Activated T-helper 17 cell treated with anti-CD3 and anti-CD28 coated beads, Interleukin-2, amount 50 U/mL, for 72 hours (primary cell): ENCODE measurements at regions not wholly inside any gene's neighbourhood (a gene's known extent, or its start where the extent isn't known, plus 50 kb on each side); places are given as distances from the start of the nearest gene placed in this dataset.

ENCODE experiments used
- ATAC-seq: fragments of 150-1000 bp; cut with Tn5 transposase; replicated peaks from 2 replicates; pipeline ENCODE4 v1.10.0; 2021; ENCODE audit warnings: mild to moderate bottlenecking, moderate library complexity
- H3K27ac Mint-ChIP-seq: one replicate; pipeline ENCODE4 v1.8.0; 2022; ENCODE audit warnings: mixed read lengths
- H3K27me3 Mint-ChIP-seq: one replicate; pipeline ENCODE4 v1.8.0; 2022; ENCODE audit warnings: mixed read lengths
- H3K36me3 Mint-ChIP-seq: one replicate; pipeline ENCODE4 v1.8.0; 2022; ENCODE audit warnings: low read depth, mild to moderate bottlenecking, mixed read lengths
- H3K4me1 Mint-ChIP-seq: one replicate; pipeline ENCODE4 v1.8.0; 2022; ENCODE audit warnings: mixed read lengths
- H3K4me3 Mint-ChIP-seq: one replicate; pipeline ENCODE4 v1.8.0; 2022; ENCODE audit warnings: mild to moderate bottlenecking, mixed read lengths
- H3K9me3 Mint-ChIP-seq: one replicate; pipeline ENCODE4 v1.8.0; 2022; ENCODE audit warnings: mixed read lengths

DNA sequence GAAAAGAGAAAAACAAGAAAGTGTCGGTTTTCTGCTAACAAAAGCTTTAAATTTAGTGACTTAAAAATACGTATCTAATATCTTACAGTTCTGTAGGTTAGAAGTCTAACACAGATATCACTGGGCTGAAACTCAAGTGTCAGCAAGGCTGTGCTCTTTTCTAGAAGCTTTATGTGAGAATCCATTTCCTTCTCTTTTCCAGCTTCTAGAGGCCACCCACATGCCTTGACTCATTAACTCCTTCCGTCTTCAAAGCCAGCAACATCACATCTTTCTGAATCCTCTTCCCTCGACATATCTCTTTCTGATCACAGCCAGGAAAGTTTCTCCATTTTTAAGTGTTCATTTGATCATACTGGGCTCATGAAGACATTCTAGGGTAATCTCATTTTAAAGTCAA, 262.0 kb downstream of the MAFB start:
- H3K27me3 Mint-ChIP-seq, result peaks cover 15% of the 10 kb centered on the region

DNA sequence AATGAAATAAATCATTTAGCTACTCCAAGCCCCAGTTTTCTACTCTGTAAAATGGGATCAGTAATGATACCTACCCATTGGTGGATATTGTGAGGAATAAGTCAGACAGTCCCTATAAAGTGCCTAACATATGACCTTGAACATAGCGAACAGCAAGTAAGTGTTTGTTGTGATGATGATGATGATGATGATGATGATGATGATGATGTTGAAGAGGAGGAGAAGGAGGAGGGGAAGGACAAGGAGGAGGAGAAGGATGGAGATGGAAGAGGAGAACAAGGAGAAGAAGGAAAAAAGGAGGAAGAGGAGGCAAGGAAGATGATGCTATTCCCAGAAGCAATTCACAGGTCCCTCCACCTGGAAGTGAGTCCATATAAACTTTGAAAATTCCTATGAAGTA, 264.3 kb downstream of the MAFB start:
- no peak overlapping the region for H3K4me3 Mint-ChIP-seq
- H3K9me3 Mint-ChIP-seq, result peaks cover 5% of the 10 kb centered on the region
- peaks cover 12% of the 10 kb centered on the region for H3K27me3 Mint-ChIP-seq
- H3K4me1 Mint-ChIP-seq, result no peaks in the 10 kb centered on the region
- H3K27ac Mint-ChIP-seq, result no peak overlapping the region
- ATAC-seq, result no peak
- H3K36me3 Mint-ChIP-seq, result no peaks in the 10 kb centered on the region

More for the DNA sequence above, 262.0 kb downstream of the MAFB start:
- no peaks in the 10 kb centered on the region for H3K36me3 Mint-ChIP-seq
- ATAC-seq, result no peak
- no peak overlapping the region for H3K27ac Mint-ChIP-seq
- no peak overlapping the region for H3K4me3 Mint-ChIP-seq
- H3K4me1 Mint-ChIP-seq, result no peaks in the 10 kb centered on the region
- H3K9me3 Mint-ChIP-seq, result peaks cover 5% of the 10 kb centered on the region

DNA sequence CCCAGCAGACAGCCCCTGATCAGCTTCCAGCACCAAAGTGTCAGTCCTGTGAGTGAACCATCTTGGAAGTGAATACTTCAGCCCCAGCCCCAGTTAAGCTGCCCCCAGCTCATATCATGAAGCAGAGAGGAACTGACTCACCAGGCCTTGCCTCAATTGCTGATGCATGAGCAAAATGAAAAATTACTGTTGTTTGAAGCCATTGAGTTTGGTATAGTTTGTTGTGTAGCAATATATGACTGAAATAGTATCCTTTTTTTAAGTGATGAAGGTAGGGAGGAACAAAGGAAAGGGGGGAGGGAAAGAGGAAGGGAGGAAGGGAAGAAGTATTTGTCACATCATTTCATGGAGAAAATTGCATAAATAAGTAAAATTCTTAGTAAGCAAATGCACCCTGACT, 266.4 kb downstream of the MAFB start:
- no peak for ATAC-seq
- Mint-ChIP-seq H3K27ac (no peak overlapping the region), H3K4me3 (no peak overlapping the region), H3K9me3 (peaks cover 5% of the 10 kb centered on the region), H3K36me3 (no peaks in the 10 kb centered on the region), H3K27me3 (peaks cover 8% of the 10 kb centered on the region), H3K4me1 (no peaks in the 10 kb centered on the region)

DNA sequence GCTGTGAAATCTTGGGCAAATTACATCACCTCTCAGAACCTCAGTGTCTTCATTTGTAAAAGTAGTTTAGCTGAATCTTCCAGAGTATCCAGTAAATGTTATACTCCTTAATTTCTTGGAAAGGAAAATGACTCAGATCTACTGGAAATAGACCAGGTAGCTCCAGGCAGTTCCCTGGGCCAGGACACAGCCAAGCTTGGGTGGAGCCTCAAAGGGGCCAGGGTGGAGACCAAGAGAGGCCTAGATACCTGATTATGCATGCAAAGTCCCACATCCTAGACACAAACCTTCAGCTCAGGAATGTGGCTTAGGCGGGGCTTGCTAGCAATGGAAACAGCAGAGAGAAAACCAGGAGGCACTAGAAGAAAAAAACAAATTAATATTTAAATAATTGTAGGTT, 272.8 kb downstream of the MAFB start:
- Mint-ChIP-seq H3K36me3 (no peaks in the 10 kb centered on the region), H3K4me1 (no peaks in the 10 kb centered on the region), H3K27ac (no peak overlapping the region), H3K27me3 (peaks cover 5% of the 10 kb centered on the region), H3K4me3 (no peak overlapping the region), H3K9me3 (peaks cover 8% of the 10 kb centered on the region)
- no peak for ATAC-seq

DNA sequence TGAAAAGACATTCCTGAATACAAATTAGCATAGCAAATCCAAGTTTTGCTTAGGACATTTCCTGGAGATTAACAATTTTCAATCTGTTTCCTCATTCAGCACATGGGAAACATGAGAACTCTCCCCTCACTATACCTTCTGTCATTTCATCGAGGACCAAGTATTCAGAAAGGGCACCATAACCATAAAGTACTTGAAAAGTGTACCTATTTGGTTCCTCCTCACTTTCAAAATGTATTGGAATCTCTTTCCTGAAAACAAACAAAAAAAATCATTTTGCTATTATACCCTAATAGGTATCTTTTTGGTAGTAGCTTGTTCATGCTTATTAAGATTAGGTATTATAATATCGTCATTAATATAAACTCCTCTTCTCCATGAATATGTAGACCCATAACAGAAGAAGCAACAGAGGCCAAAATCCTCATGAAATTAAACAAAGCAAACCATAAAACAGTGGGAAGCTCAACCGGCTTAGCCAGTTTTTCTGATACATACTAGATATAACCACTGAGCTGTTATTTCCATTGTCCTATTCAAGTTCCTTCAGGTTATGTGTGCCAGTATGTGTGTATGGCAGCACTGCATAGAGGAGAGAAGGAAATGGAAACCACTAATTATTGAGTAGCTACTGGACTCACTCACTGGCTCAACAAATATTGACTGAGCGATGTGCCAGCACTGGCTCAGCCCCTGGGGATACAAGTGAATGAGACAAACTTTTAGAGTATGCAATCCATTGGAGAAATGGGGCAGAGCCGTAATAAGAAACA, 274.0 kb downstream of the MAFB start:
- peaks cover 9% of the 10 kb centered on the region for H3K27me3 Mint-ChIP-seq
- H3K9me3 Mint-ChIP-seq, result peaks cover 8% of the 10 kb centered on the region
- H3K4me1 Mint-ChIP-seq, result no peaks in the 10 kb centered on the region
- no peak for ATAC-seq
- H3K36me3 Mint-ChIP-seq, result no peaks in the 10 kb centered on the region
- no peak overlapping the region for H3K27ac Mint-ChIP-seq
- no peak overlapping the region for H3K4me3 Mint-ChIP-seq

DNA sequence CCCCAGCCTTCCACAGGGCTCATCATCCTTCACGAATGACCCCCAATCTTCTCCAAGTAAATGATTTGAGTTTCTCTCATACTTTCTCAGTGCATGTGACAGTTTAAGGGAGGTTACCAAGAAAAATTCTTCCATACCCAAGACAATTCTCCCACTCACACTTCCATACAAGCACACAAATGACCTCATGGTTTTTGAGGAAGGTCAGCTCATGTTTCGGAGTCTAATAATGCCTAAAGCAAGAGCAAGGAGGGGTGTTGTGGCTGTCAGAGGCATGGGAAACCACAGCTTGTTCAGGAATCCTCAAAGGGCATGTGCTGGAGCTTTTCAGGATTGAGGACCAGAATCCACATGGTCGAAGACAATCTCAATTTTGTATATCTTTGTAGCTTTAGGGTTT, 279.0 kb downstream of the MAFB start:
- H3K36me3 Mint-ChIP-seq, result no peaks in the 10 kb centered on the region
- no peak overlapping the region for H3K4me3 Mint-ChIP-seq
- no peaks in the 10 kb centered on the region for H3K4me1 Mint-ChIP-seq
- peaks cover 4% of the 10 kb centered on the region for H3K9me3 Mint-ChIP-seq
- H3K27ac Mint-ChIP-seq, result no peak overlapping the region
- ATAC-seq, result no peak
- peaks cover 19% of the 10 kb centered on the region for H3K27me3 Mint-ChIP-seq

DNA sequence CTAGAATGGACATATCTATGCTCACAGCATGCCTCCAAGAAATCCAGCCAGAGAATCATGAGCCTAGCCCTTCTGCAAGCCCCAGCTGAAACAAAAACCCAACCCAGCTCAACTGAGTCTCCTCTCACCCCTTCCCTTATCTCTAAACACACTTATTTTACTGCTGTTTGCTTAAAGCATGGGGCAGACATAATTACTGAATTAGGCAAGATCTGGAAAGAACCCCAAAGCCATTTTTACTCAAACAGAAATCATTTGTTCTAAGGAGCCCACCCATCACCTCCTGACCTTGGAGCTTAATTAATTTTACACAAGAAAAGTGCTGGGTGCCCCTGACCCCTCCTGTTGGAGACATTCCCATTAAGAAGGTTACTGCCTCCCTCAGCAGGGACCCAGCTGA, 291.6 kb downstream of the MAFB start:
- Mint-ChIP-seq H3K9me3 (peaks cover 3% of the 10 kb centered on the region), H3K27me3 (no peaks in the 10 kb centered on the region), H3K4me1 (no peaks in the 10 kb centered on the region), H3K4me3 (no peak overlapping the region), H3K27ac (no peak overlapping the region), H3K36me3 (no peaks in the 10 kb centered on the region)
- ATAC-seq, result no peak

- Mint-ChIP-seq H3K27ac (no peak overlapping the region), H3K36me3 (no peaks in the 10 kb centered on the region)
- ATAC-seq, result no peak
Observed at GRCh38 chr20:40393197-40394079, 295.6 kb downstream of the MAFB start.

DNA sequence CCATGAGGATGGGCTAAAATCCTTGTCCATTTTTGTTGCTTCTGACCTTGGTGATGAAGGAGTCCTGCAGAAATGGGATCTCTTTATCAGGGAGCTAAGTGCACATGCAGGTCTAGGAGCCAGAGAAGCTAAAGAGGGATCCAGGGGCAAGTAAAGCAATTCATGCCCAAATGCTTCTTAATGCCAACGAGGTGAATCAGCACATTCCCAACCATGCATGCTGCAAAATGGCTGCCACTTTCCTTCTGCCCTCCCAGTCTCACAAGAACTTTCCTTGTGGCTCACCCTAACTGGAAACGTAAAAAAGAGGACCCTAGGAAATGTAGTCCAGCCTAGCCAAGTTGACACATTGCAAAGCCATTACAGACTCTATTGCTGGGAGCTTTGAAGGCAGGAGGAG, 298.4 kb downstream of the MAFB start:
- no peak for ATAC-seq
- no peak overlapping the region for H3K4me3 Mint-ChIP-seq

More at GRCh38 chr20:40393197-40394079, 295.6 kb downstream of the MAFB start:
- Mint-ChIP-seq H3K4me3 (no peak overlapping the region), H3K27me3 (no peaks in the 10 kb centered on the region), H3K4me1 (no peaks in the 10 kb centered on the region), H3K9me3 (peaks cover 3% of the 10 kb centered on the region)

GRCh38 chr20:40370800-40371199, 318.2 kb downstream of the MAFB start:
- Mint-ChIP-seq H3K4me3 (no peak overlapping the region), H3K27me3 (no peaks in the 10 kb centered on the region), H3K27ac (no peak overlapping the region), H3K36me3 (no peaks in the 10 kb centered on the region), H3K4me1 (no peaks in the 10 kb centered on the region), H3K9me3 (no peaks in the 10 kb centered on the region)
- no peak for ATAC-seq

More for the DNA sequence above, 298.4 kb downstream of the MAFB start:
- Mint-ChIP-seq H3K9me3 (peaks cover 4% of the 10 kb centered on the region), H3K4me1 (no peaks in the 10 kb centered on the region), H3K27ac (no peak overlapping the region), H3K36me3 (no peaks in the 10 kb centered on the region), H3K27me3 (no peaks in the 10 kb centered on the region)

DNA sequence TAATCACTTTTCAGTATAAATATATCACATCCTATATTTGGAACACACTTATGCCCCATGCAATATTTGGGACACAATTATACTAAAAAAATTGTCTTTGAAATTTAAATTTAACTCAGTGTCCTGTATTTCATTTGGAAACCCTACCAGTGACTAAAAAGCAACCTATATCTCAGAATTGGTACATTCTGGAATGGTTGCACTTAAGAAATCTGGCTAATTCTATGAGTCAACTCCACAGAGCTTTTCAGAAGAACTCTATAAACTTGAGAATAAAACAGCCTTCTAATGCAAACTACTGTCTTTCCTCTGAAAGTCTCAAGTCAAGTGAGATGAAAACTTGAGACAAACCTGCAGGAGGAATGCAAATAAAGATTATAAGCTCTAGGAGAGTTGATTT, 320.2 kb downstream of the MAFB start:
- Mint-ChIP-seq H3K4me3 (no peak overlapping the region), H3K27ac (no peak overlapping the region), H3K36me3 (no peaks in the 10 kb centered on the region), H3K27me3 (peaks cover 8% of the 10 kb centered on the region), H3K4me1 (no peaks in the 10 kb centered on the region), H3K9me3 (peaks cover 4% of the 10 kb centered on the region)
- no peak for ATAC-seq

DNA sequence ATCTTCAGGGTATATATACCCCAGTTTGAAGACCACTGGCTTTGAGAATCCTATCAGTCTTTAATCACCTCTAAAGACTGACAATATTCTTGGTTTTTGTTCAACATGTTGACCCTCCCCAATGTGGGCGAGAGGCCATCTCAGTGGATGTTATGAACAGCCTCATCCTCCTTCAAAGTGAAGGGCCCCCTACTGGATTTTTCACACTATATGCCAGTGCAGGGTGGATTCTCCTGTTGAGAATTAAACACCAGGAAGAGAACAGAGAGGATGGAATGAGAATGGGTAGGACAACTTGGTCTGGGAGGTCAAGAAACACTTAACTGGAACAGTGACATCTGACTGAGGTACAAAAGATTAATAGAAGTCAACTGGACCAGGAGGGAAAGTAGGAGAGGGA, 327.1 kb downstream of the MAFB start:
- ATAC-seq, result no peak
- Mint-ChIP-seq H3K9me3 (peaks cover 8% of the 10 kb centered on the region), H3K4me1 (no peaks in the 10 kb centered on the region), H3K4me3 (no peak overlapping the region), H3K27me3 (peaks cover 16% of the 10 kb centered on the region), H3K27ac (no peak overlapping the region), H3K36me3 (no peaks in the 10 kb centered on the region)

- Mint-ChIP-seq H3K27ac (no peak overlapping the region), H3K4me1 (no peaks in the 10 kb centered on the region), H3K9me3 (peaks cover 3% of the 10 kb centered on the region), H3K36me3 (no peaks in the 10 kb centered on the region), H3K4me3 (no peak overlapping the region), H3K27me3 (peaks cover 8% of the 10 kb centered on the region)
- no peak for ATAC-seq
Observed at GRCh38 chr20:40359131-40359912, 329.7 kb downstream of the MAFB start.

- Mint-ChIP-seq H3K4me3 (no peak overlapping the region), H3K27ac (no peak overlapping the region), H3K4me1 (no peaks in the 10 kb centered on the region), H3K36me3 (no peaks in the 10 kb centered on the region), H3K27me3 (peaks cover 5% of the 10 kb centered on the region), H3K9me3 (peaks cover 3% of the 10 kb centered on the region)
- no peak for ATAC-seq
Observed at GRCh38 chr20:40354880-40355279, 334.2 kb downstream of the MAFB start.
